ENCODE measurements at regions not wholly inside any gene's neighbourhood (a gene's known extent, or its start where the extent isn't known, plus 50 kb on each side); places are given as distances from the start of the nearest gene placed in this dataset.

- TF ChIP-seq CTCF (conservative IDR thresholded peaks at IDR 0.05; ENCODE audit: low read depth, low read length) = no peak
Measured at GRCh38 chr2:180328795-180329422, 321.8 kb upstream of the CWC22 start.

GRCh38 chr2:180327185-180327584 lies 320.1 kb upstream of the CWC22 start:
- no peak for DNase-seq (ENCODE audit: low read depth)
- no peak for TF ChIP-seq CTCF (conservative IDR thresholded peaks at IDR 0.05; ENCODE audit: low read depth, low read length)
- no peak overlapping the region for H3K4me3 ChIP-seq (ENCODE audit: low read depth, low read length)

More at GRCh38 chr2:180328795-180329422, 321.8 kb upstream of the CWC22 start:
- no peak overlapping the region for H3K4me3 ChIP-seq (ENCODE audit: low read depth, low read length)
- no peak for DNase-seq (ENCODE audit: low read depth)

GRCh38 chr2:180325416-180326120 lies 318.5 kb upstream of the CWC22 start:
- no peak for TF ChIP-seq CTCF (conservative IDR thresholded peaks at IDR 0.05; ENCODE audit: low read depth, low read length)
- no peak for DNase-seq (ENCODE audit: low read depth)
- H3K4me3 ChIP-seq (ENCODE audit: low read depth, low read length) = no peak overlapping the region

- DNase-seq (ENCODE audit: low read depth) = peak; percentile 32
- H3K4me3 ChIP-seq (ENCODE audit: low read depth, low read length) = no peak overlapping the region
- no peak for TF ChIP-seq CTCF (conservative IDR thresholded peaks at IDR 0.05; ENCODE audit: low read depth, low read length)
Measured at GRCh38 chr2:180324182-180324581, 317.1 kb upstream of the CWC22 start.

GRCh38 chr2:180322781-180323180 lies 315.7 kb upstream of the CWC22 start:
- H3K4me3 ChIP-seq (ENCODE audit: low read depth, low read length) = no peak overlapping the region
- no peak for DNase-seq (ENCODE audit: low read depth)
- TF ChIP-seq CTCF (conservative IDR thresholded peaks at IDR 0.05; ENCODE audit: low read depth, low read length) = no peak

- H3K4me3 ChIP-seq (ENCODE audit: low read depth, low read length) = no peak overlapping the region
- TF ChIP-seq CTCF (conservative IDR thresholded peaks at IDR 0.05; ENCODE audit: low read depth, low read length) = no peak
Measured at GRCh38 chr2:180319586-180320405, 312.7 kb upstream of the CWC22 start.

More at GRCh38 chr2:180319586-180320405, 312.7 kb upstream of the CWC22 start:
- DNase-seq (ENCODE audit: low read depth) = no peak
